OCI-LY7 (cell line): ENCODE measurements at regions not wholly inside any gene's neighbourhood (a gene's known extent, or its start where the extent isn't known, plus 50 kb on each side); places are given as distances from the start of the nearest gene placed in this dataset.

Source experiments
- BruUV-seq: library from RNA; stranded (reverse); fragments of 400-500 nt; replicated peaks from 2 replicates; lab custom pipeline; 2021; lab: Mats Ljungman, UMichigan
- CTCF ChIA-PET: fragments of 300-600 bp; sonication (Branson Sonifier 250); formaldehyde crosslinking; loops from one replicate; lab custom pipeline; 2022; ENCODE audit warnings: antibody characterized with exemption; ENCODE audit not compliant: unreplicated experiment; lab: Charles Lee
- POLR2A ChIA-PET: fragments of 300-600 bp; sonication (Branson Sonifier 250); formaldehyde crosslinking; loops from one replicate; lab custom pipeline; 2022; ENCODE audit warnings: antibody characterized with exemption; lab: Charles Lee
- DNase-seq: peaks from one replicate; pipeline ENCODE4 v3.0.0-alpha.2; 2015; ENCODE audit warnings: low spot score
- H2AFZ ChIP-seq: fragments of 200-600 bp; sonication (generic), shearing (Covaris generic); 2 replicates; pipeline ENCODE4 v1.6.1; 2014; ENCODE audit warnings: mild to moderate bottlenecking, antibody characterized with exemption, low read length, moderate library complexity
- H3K27ac ChIP-seq: fragments of 200-600 bp; sonication (generic); 2 replicates; pipeline ENCODE4 v1.5.1; 2014; ENCODE audit warnings: mixed run types, low read depth, mild to moderate bottlenecking, moderate library complexity, low read length, inconsistent platforms; ENCODE audit not compliant: poor library complexity, severe bottlenecking
- H3K36me3 ChIP-seq: fragments of 200-600 bp; sonication (generic); 2 replicates; pipeline ENCODE4 v1.6.1; 2014; ENCODE audit warnings: mild to moderate bottlenecking, antibody characterized with exemption, low read length, moderate library complexity, mixed read lengths; ENCODE audit not compliant: insufficient read depth
- H3K4me1 ChIP-seq: fragments of 200-600 bp; sonication (generic); 2 replicates; pipeline ENCODE4 v1.5.1; 2014; ENCODE audit warnings: mild to moderate bottlenecking, low read length; ENCODE audit not compliant: insufficient read depth, poor library complexity, severe bottlenecking
- H3K4me2 ChIP-seq: fragments of 200-600 bp; sonication (generic); 2 replicates; pipeline ENCODE4 v1.6.1; 2014; ENCODE audit warnings: mild to moderate bottlenecking, low read length
- H3K4me3 ChIP-seq: fragments of 200-600 bp; sonication (generic); 2 replicates; pipeline ENCODE4 v1.5.1; 2014; ENCODE audit warnings: mild to moderate bottlenecking, low read depth, low read length; ENCODE audit not compliant: poor library complexity, severe bottlenecking
- H3K79me2 ChIP-seq: fragments of 200-600 bp; sonication (generic); 2 replicates; pipeline ENCODE4 v1.6.1; 2016; ENCODE audit warnings: low read depth, mild to moderate bottlenecking, low read length, moderate library complexity, mixed read lengths; ENCODE audit not compliant: insufficient read depth
- H3K9me2 ChIP-seq: fragments of 200-600 bp; sonication (generic); 2 replicates; pipeline ENCODE4 v1.6.1; 2016; ENCODE audit warnings: mild to moderate bottlenecking, low read length, mixed read lengths; ENCODE audit not compliant: insufficient read depth
- H3K9me3 ChIP-seq: fragments of 200-600 bp; sonication (generic); 2 replicates; pipeline ENCODE4 v1.6.1; 2014; ENCODE audit warnings: mild to moderate bottlenecking, mixed run types, low read length, mixed read lengths
- H4K20me1 ChIP-seq: fragments of 200-600 bp; sonication (generic); 2 replicates; pipeline ENCODE4 v1.6.1; 2014; ENCODE audit warnings: mild to moderate bottlenecking, antibody characterized with exemption, low read length, moderate library complexity, mixed read lengths; ENCODE audit not compliant: insufficient read depth
- CTCF ChIP-seq: fragments of 200-600 bp; sonication (generic); conservative IDR thresholded peaks from 2 replicates; pipeline ENCODE4 v1.5.1; 2014; ENCODE audit warnings: mild to moderate bottlenecking, antibody characterized with exemption, low read length, moderate library complexity, mixed read lengths
- EZH2phosphoT487 ChIP-seq: fragments of 200-600 bp; sonication (generic); IDR thresholded peaks from 2 replicates; pipeline ENCODE4 v1.6.1; 2018; ENCODE audit warnings: low read depth, borderline replicate concordance, mild to moderate bottlenecking, mixed run types, antibody characterized with exemption, low read length, moderate library complexity, mixed read lengths
- intact Hi-C: fragments of 100-400 bp; cut with micrococcal nuclease; formaldehyde crosslinking; loops from one replicate; pipeline ENCODE4 v1.10.0; 2022; ENCODE audit not compliant: unreplicated experiment

- Histone ChIP-seq H3K36me3 (no peaks in the 10 kb centered on the region), H3K27ac (no peak overlapping the region), H4K20me1 (no peaks in the 10 kb centered on the region), H3K4me3 (no peak overlapping the region), H3K4me2 (no peak overlapping the region), H3K79me2 (no peaks in the 10 kb centered on the region), H2AFZ (no peak overlapping the region), H3K4me1 (no peaks in the 10 kb centered on the region), H3K9me2 (no peaks in the 10 kb centered on the region), H3K9me3 (no peaks in the 10 kb centered on the region)
- TF ChIP-seq CTCF = no peak
- no peak for TF ChIP-seq EZH2phosphoT487
- intact Hi-C loops = no loop called here
- ChIA-PET POLR2A (no interaction called here), CTCF (no interaction called here)
- no TSS peak for BruUV-seq
- no peak for DNase-seq
These were observed 117.0 kb upstream of the CHL1 start for GRCh38 chr3:79542-79941.

GRCh38 chr3:82508-82907 is 114.1 kb upstream of the CHL1 start:
- POLR2A ChIA-PET = interaction anchor here (0.6 to 0.8 kb wide), 2 partner anchors 12 to 272 kb away, joined by 4 read pairs; no protein-coding TSS in a partner anchor

More at GRCh38 chr3:82508-82907, 114.1 kb upstream of the CHL1 start:
- BruUV-seq = no TSS peak
- CTCF ChIA-PET = no interaction called here
- Histone ChIP-seq H3K4me1 (no peaks in the 10 kb centered on the region), H3K27ac (no peak overlapping the region), H3K4me3 (no peak overlapping the region), H2AFZ (no peak overlapping the region), H3K9me2 (no peaks in the 10 kb centered on the region), H3K79me2 (no peaks in the 10 kb centered on the region), H4K20me1 (no peaks in the 10 kb centered on the region), H3K9me3 (no peaks in the 10 kb centered on the region), H3K36me3 (no peaks in the 10 kb centered on the region), H3K4me2 (no peak overlapping the region)
- DNase-seq = no peak
- intact Hi-C loops = no loop called here
- TF ChIP-seq EZH2phosphoT487 (no peak), CTCF (no peak)
